Type B pancreatic cell (in vitro differentiated cells): ENCODE measurements at regions not wholly inside any gene's neighbourhood (a gene's known extent, or its start where the extent isn't known, plus 50 kb on each side); places are given as distances from the start of the nearest gene placed in this dataset.

Source experiments
- DNase-seq: peaks from one replicate; pipeline ENCODE4 v3.0.0; 2021; ENCODE audit warnings: mixed read lengths; ENCODE audit not compliant: unreplicated experiment; ENCODE audit errors: extremely low spot score
- H3K27ac Mint-ChIP-seq: 2 replicates; pipeline ENCODE4 v1.8.0; 2021; ENCODE audit warnings: mild to moderate bottlenecking, mixed read lengths
- H3K27me3 Mint-ChIP-seq: 2 replicates; pipeline ENCODE4 v1.8.0; 2021; ENCODE audit warnings: mixed read lengths
- H3K36me3 Mint-ChIP-seq: 2 replicates; pipeline ENCODE4 v1.8.0; 2021; ENCODE audit warnings: mixed read lengths
- H3K4me1 Mint-ChIP-seq: one replicate; pipeline ENCODE4 v1.8.0; 2021; ENCODE audit warnings: mixed read lengths; ENCODE audit not compliant: unreplicated experiment
- H3K4me3 Mint-ChIP-seq: 2 replicates; pipeline ENCODE4 v1.8.0; 2021; ENCODE audit warnings: mild to moderate bottlenecking, mixed read lengths
- H3K9me3 Mint-ChIP-seq: 2 replicates; pipeline ENCODE4 v1.8.0; 2021; ENCODE audit warnings: mixed read lengths
- TF ChIP-seq, protein P1 (sequence below): fragments of 200-600 bp; sonication (generic); conservative IDR thresholded peaks from 2 replicates; pipeline ENCODE4 v1.5.0; 2021; ENCODE audit warnings: antibody characterized with exemption, mild to moderate bottlenecking

DNA sequence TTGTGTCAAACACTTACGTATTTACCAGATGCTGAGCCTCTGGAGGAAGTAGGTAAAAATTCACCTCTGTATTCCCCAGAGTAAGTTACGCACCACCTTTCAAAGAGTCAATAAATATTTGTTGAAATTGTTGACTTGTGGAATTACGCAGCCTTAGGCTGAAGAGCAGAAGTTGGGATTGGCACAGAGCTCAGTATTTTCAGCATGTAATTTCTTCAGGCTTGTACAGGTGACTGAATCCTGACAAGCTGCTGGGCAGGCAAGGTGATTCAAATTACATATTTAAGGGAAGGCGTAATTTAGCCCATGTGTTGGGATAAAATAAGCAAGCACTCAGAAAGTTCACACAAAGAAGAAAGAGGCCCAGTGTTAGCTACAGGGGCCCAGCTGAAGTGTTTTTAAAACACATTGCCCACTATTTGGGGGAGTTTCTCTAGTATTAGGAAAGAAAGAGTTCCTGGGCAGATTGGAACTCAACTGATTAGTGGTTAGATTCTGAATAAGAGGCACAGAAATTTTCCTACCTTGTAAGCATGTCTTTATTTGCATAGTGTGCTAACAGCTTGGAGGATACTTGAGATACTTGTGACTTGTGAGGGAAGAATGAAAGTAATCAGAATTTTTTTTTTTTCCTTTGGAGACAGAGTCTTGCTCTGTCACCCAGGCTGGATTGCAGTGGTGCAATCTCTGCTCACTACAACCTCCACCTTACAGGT, 165.3 kb upstream of the FBXL7 start:
- DNase-seq: no peak
- Mint-ChIP-seq H3K4me3 (no peak overlapping the region), H3K27me3 (no peaks in the 10 kb centered on the region), H3K4me1 (no peaks in the 10 kb centered on the region), H3K27ac (no peak overlapping the region), H3K9me3 (peaks cover 10% of the 10 kb centered on the region), H3K36me3 (no peaks in the 10 kb centered on the region)
- TF ChIP-seq, protein P1, sequence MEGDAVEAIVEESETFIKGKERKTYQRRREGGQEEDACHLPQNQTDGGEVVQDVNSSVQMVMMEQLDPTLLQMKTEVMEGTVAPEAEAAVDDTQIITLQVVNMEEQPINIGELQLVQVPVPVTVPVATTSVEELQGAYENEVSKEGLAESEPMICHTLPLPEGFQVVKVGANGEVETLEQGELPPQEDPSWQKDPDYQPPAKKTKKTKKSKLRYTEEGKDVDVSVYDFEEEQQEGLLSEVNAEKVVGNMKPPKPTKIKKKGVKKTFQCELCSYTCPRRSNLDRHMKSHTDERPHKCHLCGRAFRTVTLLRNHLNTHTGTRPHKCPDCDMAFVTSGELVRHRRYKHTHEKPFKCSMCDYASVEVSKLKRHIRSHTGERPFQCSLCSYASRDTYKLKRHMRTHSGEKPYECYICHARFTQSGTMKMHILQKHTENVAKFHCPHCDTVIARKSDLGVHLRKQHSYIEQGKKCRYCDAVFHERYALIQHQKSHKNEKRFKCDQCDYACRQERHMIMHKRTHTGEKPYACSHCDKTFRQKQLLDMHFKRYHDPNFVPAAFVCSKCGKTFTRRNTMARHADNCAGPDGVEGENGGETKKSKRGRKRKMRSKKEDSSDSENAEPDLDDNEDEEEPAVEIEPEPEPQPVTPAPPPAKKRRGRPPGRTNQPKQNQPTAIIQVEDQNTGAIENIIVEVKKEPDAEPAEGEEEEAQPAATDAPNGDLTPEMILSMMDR: no peak

DNA sequence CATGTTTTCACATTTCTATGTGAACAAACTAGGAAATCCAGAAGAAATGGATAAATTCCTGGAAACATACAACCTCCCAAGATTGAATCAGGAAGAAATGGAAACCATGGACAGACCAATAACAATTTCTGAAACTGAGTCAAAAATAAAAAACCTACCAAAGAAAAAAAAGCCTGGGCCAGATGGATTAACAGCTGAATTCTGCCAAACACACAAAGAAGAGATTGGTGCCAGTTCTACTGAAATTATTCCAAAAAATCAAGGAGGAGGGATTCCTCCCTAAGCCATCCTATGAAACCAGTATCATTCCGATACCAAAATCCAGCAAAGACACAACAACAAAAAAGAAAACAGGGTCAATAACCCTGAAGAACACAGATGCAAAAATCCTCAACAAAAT, 166.9 kb upstream of the FBXL7 start:
- no peak overlapping the region for H3K27ac Mint-ChIP-seq

DNA sequence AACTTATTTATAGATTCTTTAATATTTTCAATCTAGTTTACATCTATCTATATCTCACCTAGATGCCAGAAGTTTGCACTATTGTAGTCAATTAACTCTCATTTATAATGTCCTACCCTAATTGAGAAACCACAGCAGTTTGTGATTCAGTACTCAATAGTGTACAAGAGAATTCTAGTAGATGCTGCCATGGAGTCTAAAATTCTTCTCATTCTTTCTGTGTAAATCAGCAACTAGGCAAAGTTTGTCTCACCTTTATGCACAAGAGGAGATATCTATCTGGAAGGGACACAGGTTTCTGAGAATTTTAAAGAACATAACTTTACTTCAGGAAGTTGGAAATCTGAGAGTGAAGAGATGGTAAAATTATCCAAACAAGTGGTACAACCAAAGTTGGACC, 173.0 kb upstream of the FBXL7 start:
- H3K4me3 Mint-ChIP-seq: no peak overlapping the region
- no peaks in the 10 kb centered on the region for H3K9me3 Mint-ChIP-seq
- TF ChIP-seq, protein P1: no peak
- no peak overlapping the region for H3K27ac Mint-ChIP-seq
- H3K4me1 Mint-ChIP-seq: no peaks in the 10 kb centered on the region
- no peaks in the 10 kb centered on the region for H3K36me3 Mint-ChIP-seq
- DNase-seq: no peak
- no peaks in the 10 kb centered on the region for H3K27me3 Mint-ChIP-seq

More for the DNA sequence above, 166.9 kb upstream of the FBXL7 start:
- H3K4me3 Mint-ChIP-seq: no peak overlapping the region
- H3K9me3 Mint-ChIP-seq: peaks cover 10% of the 10 kb centered on the region
- TF ChIP-seq, protein P1: no peak
- no peaks in the 10 kb centered on the region for H3K4me1 Mint-ChIP-seq
- H3K27me3 Mint-ChIP-seq: no peaks in the 10 kb centered on the region
- no peaks in the 10 kb centered on the region for H3K36me3 Mint-ChIP-seq
- DNase-seq: no peak

DNA sequence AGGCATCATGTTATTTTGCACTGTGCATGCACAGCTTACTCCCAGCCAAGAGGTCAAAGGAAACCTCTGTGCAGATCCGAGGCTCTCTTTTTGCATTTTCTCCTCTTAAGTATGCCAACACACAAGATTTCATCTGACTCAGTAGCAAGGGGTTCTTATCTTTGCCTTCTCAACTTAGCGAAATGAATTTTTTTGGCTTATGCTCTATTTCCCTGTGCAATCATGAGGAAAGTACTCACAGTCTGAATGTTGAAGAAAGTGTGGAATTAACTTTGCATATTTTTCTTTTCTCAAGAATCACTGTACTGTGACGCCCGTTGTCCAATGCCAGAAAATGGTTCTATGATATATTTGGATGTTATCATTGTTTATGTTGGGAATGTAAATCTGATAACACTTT, 173.5 kb upstream of the FBXL7 start:
- no peak overlapping the region for H3K4me3 Mint-ChIP-seq
- H3K4me1 Mint-ChIP-seq: no peaks in the 10 kb centered on the region
- no peak overlapping the region for H3K27ac Mint-ChIP-seq
- TF ChIP-seq, protein P1: no peak
- no peaks in the 10 kb centered on the region for H3K27me3 Mint-ChIP-seq
- DNase-seq: no peak
- H3K9me3 Mint-ChIP-seq: no peaks in the 10 kb centered on the region
- no peaks in the 10 kb centered on the region for H3K36me3 Mint-ChIP-seq

DNA sequence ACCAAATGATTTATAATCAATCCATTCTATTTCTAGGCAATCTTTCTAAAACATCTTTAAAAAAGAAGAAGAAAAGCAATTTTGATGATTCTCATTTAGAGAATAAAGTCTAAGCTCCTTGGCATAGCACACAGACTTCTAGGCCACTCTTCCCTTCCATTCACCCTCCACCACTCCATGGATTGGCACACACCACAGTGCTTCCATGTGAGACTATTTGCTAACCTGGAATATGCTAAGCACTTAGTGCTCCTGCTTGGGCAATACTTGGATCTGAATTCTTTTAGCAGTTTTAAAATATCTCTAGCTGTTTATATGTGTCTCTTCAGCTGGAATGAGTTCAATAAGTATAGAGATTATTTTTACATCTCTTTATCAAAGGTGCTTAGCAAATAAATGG, 177.6 kb upstream of the FBXL7 start:
- TF ChIP-seq, protein P1: no peak
- no peaks in the 10 kb centered on the region for H3K36me3 Mint-ChIP-seq
- no peaks in the 10 kb centered on the region for H3K27me3 Mint-ChIP-seq
- H3K27ac Mint-ChIP-seq: no peak overlapping the region
- no peak for DNase-seq
- H3K4me1 Mint-ChIP-seq: peaks cover 6% of the 10 kb centered on the region
- no peak overlapping the region for H3K4me3 Mint-ChIP-seq
- H3K9me3 Mint-ChIP-seq: no peaks in the 10 kb centered on the region
